MCF 10A (cell line): ENCODE measurements at regions not wholly inside any gene's neighbourhood (a gene's known extent, or its start where the extent isn't known, plus 50 kb on each side); places are given as distances from the start of the nearest gene placed in this dataset.

Experiments
- BruUV-seq: library from RNA; stranded (reverse); fragments of 400-500 nt; replicated peaks from 2 replicates; lab custom pipeline; 2021; lab: Mats Ljungman, UMichigan
- CTCF ChIA-PET: fragments of 300-600 bp; sonication (Branson Sonifier 250); formaldehyde crosslinking; extraction: SDS; loops from one replicate; lab custom pipeline; 2021; ENCODE audit warnings: antibody characterized with exemption, inconsistent platforms; lab: Yijun Ruan, JAX
- POLR2A ChIA-PET: fragments of 300-600, 350-650 bp; sonication (Branson Sonifier 250); formaldehyde crosslinking; extraction: SDS; loops from one replicate; lab custom pipeline; 2020; ENCODE audit warnings: antibody characterized with exemption, inconsistent platforms; lab: Yijun Ruan, JAX
- DNase-seq: peaks from one replicate; pipeline ENCODE4 v3.0.0-alpha.2; 2018; ENCODE audit not compliant: unreplicated experiment
- H3K27ac Mint-ChIP-seq: one replicate; pipeline ENCODE4 v1.8.0; 2022; ENCODE audit warnings: mild to moderate bottlenecking, low read depth, mixed read lengths; ENCODE audit not compliant: unreplicated experiment
- H3K27me3 Mint-ChIP-seq: one replicate; pipeline ENCODE4 v1.8.0; 2022; ENCODE audit warnings: mixed read lengths; ENCODE audit not compliant: insufficient read depth, unreplicated experiment
- H3K36me3 Mint-ChIP-seq: one replicate; pipeline ENCODE4 v1.8.0; 2022; ENCODE audit warnings: mild to moderate bottlenecking, moderate library complexity, mixed read lengths; ENCODE audit not compliant: insufficient read depth, unreplicated experiment
- H3K4me1 Mint-ChIP-seq: one replicate; pipeline ENCODE4 v1.8.0; 2022; ENCODE audit warnings: mixed read lengths; ENCODE audit not compliant: insufficient read depth, unreplicated experiment
- H3K4me3 Mint-ChIP-seq: one replicate; pipeline ENCODE4 v1.8.0; 2022; ENCODE audit warnings: mild to moderate bottlenecking, moderate library complexity, mixed read lengths; ENCODE audit not compliant: unreplicated experiment
- H3K9me3 Mint-ChIP-seq: one replicate; pipeline ENCODE4 v1.8.0; 2022; ENCODE audit warnings: mixed read lengths; ENCODE audit not compliant: unreplicated experiment
- intact Hi-C: fragments of 100-400 bp; cut with micrococcal nuclease; formaldehyde crosslinking; loops from 2 replicates; pipeline ENCODE4 v1.14.1; 2022
- TF ChIP-seq, protein P1 (sequence below): fragments of 200-600 bp; IDR thresholded peaks from one replicate; pipeline ENCODE4 v1.8.0; 2022; ENCODE audit warnings: antibody characterized with exemption, mild to moderate bottlenecking; ENCODE audit not compliant: unreplicated experiment

- ChIA-PET CTCF (interaction anchor here (0.6 to 0.9 kb wide), 2 partner anchors 9 to 52 kb away, joined by 3 read pairs; no protein-coding TSS in a partner anchor), POLR2A (interaction anchor here (1.1 kb wide), 1 partner anchor 35 kb away, joined by 3 read pairs; no protein-coding TSS in a partner anchor)
- Mint-ChIP-seq H3K4me1 (no peaks in the 10 kb centered on the region), H3K9me3 (peaks cover 5% of the 10 kb centered on the region), H3K27me3 (peaks cover 23% of the 10 kb centered on the region), H3K27ac (no peak overlapping the region), H3K4me3 (no peak overlapping the region), H3K36me3 (no peaks in the 10 kb centered on the region)
- TF ChIP-seq, protein P1, sequence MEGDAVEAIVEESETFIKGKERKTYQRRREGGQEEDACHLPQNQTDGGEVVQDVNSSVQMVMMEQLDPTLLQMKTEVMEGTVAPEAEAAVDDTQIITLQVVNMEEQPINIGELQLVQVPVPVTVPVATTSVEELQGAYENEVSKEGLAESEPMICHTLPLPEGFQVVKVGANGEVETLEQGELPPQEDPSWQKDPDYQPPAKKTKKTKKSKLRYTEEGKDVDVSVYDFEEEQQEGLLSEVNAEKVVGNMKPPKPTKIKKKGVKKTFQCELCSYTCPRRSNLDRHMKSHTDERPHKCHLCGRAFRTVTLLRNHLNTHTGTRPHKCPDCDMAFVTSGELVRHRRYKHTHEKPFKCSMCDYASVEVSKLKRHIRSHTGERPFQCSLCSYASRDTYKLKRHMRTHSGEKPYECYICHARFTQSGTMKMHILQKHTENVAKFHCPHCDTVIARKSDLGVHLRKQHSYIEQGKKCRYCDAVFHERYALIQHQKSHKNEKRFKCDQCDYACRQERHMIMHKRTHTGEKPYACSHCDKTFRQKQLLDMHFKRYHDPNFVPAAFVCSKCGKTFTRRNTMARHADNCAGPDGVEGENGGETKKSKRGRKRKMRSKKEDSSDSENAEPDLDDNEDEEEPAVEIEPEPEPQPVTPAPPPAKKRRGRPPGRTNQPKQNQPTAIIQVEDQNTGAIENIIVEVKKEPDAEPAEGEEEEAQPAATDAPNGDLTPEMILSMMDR: no peak
- intact Hi-C loops: no loop called here
- BruUV-seq: no TSS peak
- DNase-seq: no peak
Observed at GRCh38 chr18:34957119-34957863, 83.9 kb upstream of the MAPRE2 start.

DNA sequence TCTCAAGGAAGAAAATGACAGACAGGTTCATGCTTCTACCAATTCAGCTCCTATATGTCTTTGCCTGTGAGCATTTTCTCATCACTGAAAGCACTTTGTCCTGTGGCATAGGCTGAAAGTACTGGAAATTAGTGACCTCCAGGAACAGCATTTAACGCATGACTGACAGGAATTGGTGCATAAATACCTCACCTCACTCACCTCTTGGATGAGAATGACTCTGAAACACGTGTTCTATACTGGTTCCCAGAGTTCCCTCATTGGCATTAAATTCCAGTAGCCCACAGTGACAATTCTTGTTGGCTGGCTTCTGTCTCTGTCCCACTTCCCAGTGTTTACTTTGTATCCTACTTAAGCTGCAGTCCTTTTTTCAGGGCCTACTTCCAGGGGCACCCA lies 83.4 kb upstream of the MAPRE2 start:
- H3K9me3 Mint-ChIP-seq: peaks cover 5% of the 10 kb centered on the region
- no peaks in the 10 kb centered on the region for H3K4me1 Mint-ChIP-seq
- POLR2A ChIA-PET: interaction anchor here (1.1 to 1.6 kb wide), 2 partner anchors 21 to 36 kb away, joined by 3 to 7 read pairs; no protein-coding TSS in a partner anchor
- BruUV-seq: no TSS peak
- intact Hi-C loops: no loop called here
- no peak overlapping the region for H3K27ac Mint-ChIP-seq
- CTCF ChIA-PET: interaction anchor here (0.6 to 0.9 kb wide), 2 partner anchors 10 to 12 kb away, joined by 3 to 4 read pairs; no protein-coding TSS in a partner anchor
- H3K4me3 Mint-ChIP-seq: no peak overlapping the region
- TF ChIP-seq, protein P1: no peak
- H3K36me3 Mint-ChIP-seq: no peaks in the 10 kb centered on the region
- peaks cover 23% of the 10 kb centered on the region for H3K27me3 Mint-ChIP-seq
- DNase-seq: no peak

- no TSS peak for BruUV-seq
- no peaks in the 10 kb centered on the region for H3K4me1 Mint-ChIP-seq
Observed at GRCh38 chr18:34959211-34959829, 81.9 kb upstream of the MAPRE2 start.

More at GRCh38 chr18:34959211-34959829, 81.9 kb upstream of the MAPRE2 start:
- peaks cover 5% of the 10 kb centered on the region for H3K9me3 Mint-ChIP-seq
- DNase-seq: no peak
- H3K4me3 Mint-ChIP-seq: no peak overlapping the region
- intact Hi-C loops: no loop called here
- ChIA-PET CTCF (interaction anchor here (0.8 kb wide), 1 partner anchor 184 kb away, joined by 6 read pairs; no protein-coding TSS in a partner anchor), POLR2A (interaction anchor here (0.6 to 1.6 kb wide), 3 partner anchors 19 to 118 kb away, joined by 3 to 7 read pairs (median 3); no protein-coding TSS in a partner anchor)
- no peaks in the 10 kb centered on the region for H3K36me3 Mint-ChIP-seq
- peaks cover 23% of the 10 kb centered on the region for H3K27me3 Mint-ChIP-seq
- H3K27ac Mint-ChIP-seq: no peak overlapping the region
- TF ChIP-seq, protein P1: no peak
